HCT116 (cell line): ENCODE measurements at regions not wholly inside any gene's neighbourhood (a gene's known extent, or its start where the extent isn't known, plus 50 kb on each side); places are given as distances from the start of the nearest gene placed in this dataset.

Experiments
- ATAC-seq: fragments of 200-7000 bp; cut with Tn5 transposase; 2 replicates; pipeline ENCODE4 v1.9.1; 2020; ENCODE audit warnings: mild to moderate bottlenecking, moderate library complexity
- BruUV-seq: library from RNA; stranded (reverse); fragments of 400-500 nt; replicated peaks from 2 replicates; lab custom pipeline; 2021; lab: Mats Ljungman, UMichigan
- CTCF ChIA-PET: fragments of 300-600 bp; sonication (Branson Sonifier 250); formaldehyde crosslinking; loops from one replicate; lab custom pipeline; 2021; ENCODE audit warnings: antibody characterized with exemption; lab: Charles Lee
- POLR2A ChIA-PET: fragments of 300-600, 350-600 bp; sonication (Branson Sonifier 250); formaldehyde crosslinking; loops from one replicate; lab custom pipeline; 2021; ENCODE audit warnings: antibody characterized with exemption; lab: Charles Lee
- RAD21 ChIA-PET, 2 experiments: fragments of 300-600 bp; sonication (Branson Sonifier 250); formaldehyde crosslinking; loops; one replicate each; lab custom pipeline; 2023; ENCODE audit warnings: low total read pairs in 2 of 2; ENCODE audit not compliant: uncharacterized antibody in 2 of 2, unreplicated experiment in 2 of 2, low non-redundant PET in 1 of 2; lab: Charles Lee
- DNase-seq: peaks from one replicate; pipeline ENCODE4 v3.0.0-alpha.2; 2010; ENCODE audit warnings: low read depth, low spot score
- H2AFZ ChIP-seq: fragments of 200-600 bp; shearing (Covaris generic), sonication (generic); 2 replicates; pipeline ENCODE4 v1.6.1; 2017; ENCODE audit warnings: low read depth, mixed run types, mixed read lengths, antibody characterized with exemption, low read length; ENCODE audit not compliant: poor library complexity, severe bottlenecking
- H3K27ac ChIP-seq: 2 replicates; pipeline ENCODE4 v1.5.1; 2012; ENCODE audit warnings: low read depth, low read length
- H3K27me3 ChIP-seq: fragments of 200-600 bp; sonication (generic); 2 replicates; pipeline ENCODE4 v1.6.1; 2016; ENCODE audit warnings: mixed run types, low read length, mixed read lengths; ENCODE audit not compliant: insufficient read depth
- H3K36me3 ChIP-seq, 2 experiments: fragments of 200-500 bp in 1 of 2; fragments of 200-600 bp in 1 of 2; sonication (Bioruptor generic) in 1 of 2; sonication (generic) in 1 of 2; 2 replicates each; pipeline versions ENCODE4 v1.5.1 to v1.6.1; 2014 to 2016; ENCODE audit warnings: low read length in 2 of 2, inconsistent platforms in 1 of 2, mixed read lengths in 1 of 2, mixed run types in 1 of 2; ENCODE audit not compliant: insufficient read depth in 2 of 2, control insufficient read depth in 1 of 2
- H3K4me1 ChIP-seq, 2 experiments: fragments of 200-600 bp in 1 of 2; sonication (generic) in 1 of 2; 2 replicates each; pipeline versions ENCODE4 v1.5.1 to v1.6.1; 2012 to 2017; ENCODE audit warnings: low read length in 2 of 2, inconsistent platforms in 1 of 2, mild to moderate bottlenecking in 1 of 2, mixed read lengths in 1 of 2, mixed run types in 1 of 2, moderate library complexity in 1 of 2; ENCODE audit not compliant: insufficient read depth in 2 of 2, control insufficient read depth in 1 of 2
- H3K4me2 ChIP-seq: fragments of 200-600 bp; sonication (generic); 2 replicates; pipeline ENCODE4 v1.6.1; 2017; ENCODE audit warnings: mixed run types, low read length, mixed read lengths
- H3K4me3 ChIP-seq, 2 experiments: fragments of 200-600 bp in 1 of 2; sonication (generic) in 1 of 2; replicated peaks in 1 of 2; 2 replicates each; pipeline ENCODE4 v1.5.1; 2011 to 2016; ENCODE audit warnings: low read length in 2 of 2, control low read depth in 1 of 2, low read depth in 1 of 2, mild to moderate bottlenecking in 1 of 2, mixed read lengths in 1 of 2, mixed run types in 1 of 2
- H3K79me2 ChIP-seq: fragments of 200-600 bp; sonication (generic); 2 replicates; pipeline ENCODE4 v1.6.1; 2017; ENCODE audit warnings: mild to moderate bottlenecking, mixed run types, low read length, moderate library complexity, mixed read lengths; ENCODE audit not compliant: insufficient read depth
- H3K9ac ChIP-seq: fragments of 200-600 bp; sonication (generic); 2 replicates; pipeline ENCODE4 v1.6.1; 2016; ENCODE audit warnings: low read length, mixed read lengths
- H3K9me2 ChIP-seq: fragments of 200-600 bp; sonication (generic), shearing (Covaris generic); 2 replicates; pipeline ENCODE4 v1.6.1; 2017; ENCODE audit warnings: mixed run types, mild to moderate bottlenecking, moderate library complexity; ENCODE audit not compliant: insufficient read depth
- H3K9me3 ChIP-seq, 2 experiments: fragments of 200-500 bp in 1 of 2; fragments of 200-600 bp in 1 of 2; sonication (Bioruptor generic) in 1 of 2; sonication (generic) in 1 of 2; 2 replicates each; pipeline ENCODE4 v1.6.1; 2014 to 2017; ENCODE audit warnings: low read length in 2 of 2, mixed read lengths in 2 of 2, inconsistent platforms in 1 of 2, low read depth in 1 of 2, mild to moderate bottlenecking in 1 of 2, mixed run types in 1 of 2, moderate library complexity in 1 of 2; ENCODE audit not compliant: control insufficient read depth in 1 of 2, insufficient read depth in 1 of 2
- H4K20me1 ChIP-seq: fragments of 200-600 bp; sonication (generic), shearing (Covaris generic); 2 replicates; pipeline ENCODE4 v1.6.1; 2017; ENCODE audit warnings: mixed run types, mild to moderate bottlenecking, moderate library complexity; ENCODE audit not compliant: insufficient read depth
- CBX3 ChIP-seq: IDR thresholded peaks from 2 replicates; pipeline ENCODE4 v1.6.1; 2012; ENCODE audit warnings: low read depth
- CEBPB ChIP-seq: IDR thresholded peaks from 2 replicates; pipeline ENCODE4 v1.6.1; 2012; ENCODE audit warnings: low read depth
- CTCF ChIP-seq, 3 experiments: fragments of 200-600 bp in 1 of 3; sonication (generic) in 1 of 3; IDR thresholded peaks in 2 of 3; conservative IDR thresholded peaks in 1 of 3; 2 replicates each; pipeline ENCODE4 v1.5.1; 2012 to 2017; ENCODE audit warnings: low read depth in 2 of 3, low read length in 2 of 3, antibody characterized with exemption in 1 of 3, borderline replicate concordance in 1 of 3, control low read depth in 1 of 3, mild to moderate bottlenecking in 1 of 3, mixed read lengths in 1 of 3, mixed run types in 1 of 3, moderate library complexity in 1 of 3; ENCODE audit not compliant: insufficient read depth in 1 of 3
- EGR1 ChIP-seq: IDR thresholded peaks from 2 replicates; pipeline ENCODE4 v1.6.1; 2012; ENCODE audit warnings: low read depth
- EZH2 ChIP-seq: fragments of 200-600 bp; sonication (generic); IDR thresholded peaks from 2 replicates; pipeline ENCODE4 v1.6.1; 2017; ENCODE audit warnings: antibody characterized with exemption, mixed run types
- FOSL1 ChIP-seq: IDR thresholded peaks from 2 replicates; pipeline ENCODE4 v1.6.1; 2012; ENCODE audit warnings: low read depth
- JUND ChIP-seq: IDR thresholded peaks from 2 replicates; pipeline ENCODE4 v1.6.1; 2012
- MAX ChIP-seq: IDR thresholded peaks from 2 replicates; pipeline ENCODE4 v1.6.1; 2012
- POLR2A ChIP-seq: IDR thresholded peaks from 2 replicates; pipeline ENCODE4 v1.7.0; 2011; ENCODE audit warnings: borderline replicate concordance; ENCODE audit not compliant: insufficient read depth, insufficient read length; ENCODE audit errors: extremely low read depth
- POLR2AphosphoS5 ChIP-seq: IDR thresholded peaks from 2 replicates; pipeline ENCODE4 v1.6.1; 2011; ENCODE audit warnings: mild to moderate bottlenecking, low read depth, low read length, moderate library complexity
- RAD21 ChIP-seq: IDR thresholded peaks from 2 replicates; pipeline ENCODE4 v1.6.1; 2012; ENCODE audit warnings: low read depth, mild to moderate bottlenecking
- REST ChIP-seq: IDR thresholded peaks from 2 replicates; pipeline ENCODE4 v1.6.1; 2012; ENCODE audit warnings: low read depth
- SIN3A ChIP-seq: IDR thresholded peaks from 2 replicates; pipeline ENCODE4 v1.6.1; 2012; ENCODE audit warnings: low read depth
- SP1 ChIP-seq: IDR thresholded peaks from 2 replicates; pipeline ENCODE4 v1.6.1; 2012; ENCODE audit warnings: low read depth
- SRF ChIP-seq: IDR thresholded peaks from 2 replicates; pipeline ENCODE4 v1.6.1; 2012; ENCODE audit warnings: low read depth
- TCF7L2 ChIP-seq: IDR thresholded peaks from 2 replicates; pipeline ENCODE4 v1.7.0; 2011; ENCODE audit warnings: borderline replicate concordance, inconsistent platforms; ENCODE audit not compliant: insufficient read depth, insufficient read length; ENCODE audit errors: extremely low read depth
- ZBTB33 ChIP-seq: IDR thresholded peaks from 2 replicates; pipeline ENCODE4 v1.6.1; 2011; ENCODE audit warnings: mild to moderate bottlenecking, low read length, moderate library complexity; ENCODE audit not compliant: insufficient replicate concordance; ENCODE audit errors: extremely low read depth
- ZFX ChIP-seq: fragments of 450-650 bp; IDR thresholded peaks from 2 replicates; pipeline ENCODE4 v1.6.1; 2017
- ZNF274 ChIP-seq: fragments of 200-500 bp; sonication (Bioruptor generic); IDR thresholded peaks from 2 replicates; pipeline ENCODE4 v1.6.1; 2014; ENCODE audit warnings: mild to moderate bottlenecking, low read depth, low read length, inconsistent platforms
- intact Hi-C: fragments of 100-400 bp; cut with micrococcal nuclease; formaldehyde crosslinking; loops from 2 replicates; pipeline ENCODE4 v1.10.0; 2022

- TF ChIP-seq ZFX: no peak
Measured at GRCh38 chr1:177476676-177477075, 305.9 kb downstream of the BRINP2 start (continued).

- no peak overlapping the region for H3K9ac ChIP-seq
- POLR2A ChIA-PET: no interaction called here
- intact Hi-C loops: no loop called here
- no peak overlapping the region for H2AFZ ChIP-seq
- DNase-seq: no peak
- H3K4me2 ChIP-seq: no peak overlapping the region
- CTCF ChIA-PET: no interaction called here
- no peak overlapping the region for H3K4me3 ChIP-seq
- ATAC-seq: no peak
- no peaks in the 10 kb centered on the region for H4K20me1 ChIP-seq
- H3K9me3 ChIP-seq: no peaks in the 10 kb centered on the region
- RAD21 ChIA-PET: no interaction called here
- no peaks in the 10 kb centered on the region for H3K4me1 ChIP-seq
- H3K27me3 ChIP-seq: 0 out of 2 replicates have a peak, but pooled peaks cover 8% of the 10 kb centered on the region
- no peak for TF ChIP-seq EZH2
- TF ChIP-seq SP1: no peak
- TF ChIP-seq ZFX: no peak
- TF ChIP-seq REST: no peak
- TF ChIP-seq CTCF (IDR thresholded peaks at IDR 0.05 in 2 of 3, conservative IDR thresholded peaks at IDR 0.05 in 1 of 3; ENCODE audit: borderline replicate concordance in 1 of 3, insufficient read depth in 1 of 3, low read depth in 2 of 3, low read length in 2 of 3): no peak
- TF ChIP-seq RAD21: no peak
- no peak for TF ChIP-seq CEBPB
- TF ChIP-seq SRF: no peak
- TF ChIP-seq JUND: no peak
- TF ChIP-seq CBX3: no peak
- TF ChIP-seq POLR2AphosphoS5: no peak
- TF ChIP-seq POLR2A: no peak
- no peak for TF ChIP-seq FOSL1
- no peak for TF ChIP-seq TCF7L2
- no peak for TF ChIP-seq SIN3A
- TF ChIP-seq ZBTB33: no peak
- no peak for TF ChIP-seq ZNF274
- no peak for TF ChIP-seq MAX
- no peak for TF ChIP-seq EGR1
- BruUV-seq: no TSS peak
- H3K9me2 ChIP-seq: no peaks in the 10 kb centered on the region
- no peaks in the 10 kb centered on the region for H3K36me3 ChIP-seq
- no peaks in the 10 kb centered on the region for H3K79me2 ChIP-seq
- no peak overlapping the region for H3K27ac ChIP-seq
Measured at GRCh38 chr1:177472567-177472966, 301.8 kb downstream of the BRINP2 start.
